ENCODE measurements at regions not wholly inside any gene's neighbourhood (a gene's known extent, or its start where the extent isn't known, plus 50 kb on each side); places are given as distances from the start of the nearest gene placed in this dataset.

- DNase-seq: no peak
Measured at GRCh38 chr18:46269275-46269674, 165.1 kb downstream of the HAUS1 start.

DNA sequence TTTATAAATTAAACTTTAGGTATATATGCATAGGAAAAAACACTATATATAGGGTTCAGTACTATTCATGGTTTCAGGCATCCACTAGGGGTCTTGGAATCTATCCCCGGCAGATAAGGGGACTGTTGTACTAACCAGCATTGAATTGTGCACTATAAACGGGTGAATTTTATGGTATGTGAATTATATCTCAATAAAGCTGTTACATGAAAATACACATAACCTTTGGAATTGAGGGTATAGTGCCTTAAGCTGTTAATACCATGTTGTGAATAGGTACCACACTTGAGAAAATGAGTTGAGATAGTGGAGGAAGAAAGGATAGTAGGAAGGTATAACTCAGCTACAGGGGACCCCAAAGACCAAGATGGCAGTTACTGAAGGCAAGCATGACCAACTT is 167.3 kb downstream of the HAUS1 start:
- no peak for DNase-seq

- no peak for DNase-seq
Measured at GRCh38 chr18:46273861-46274260, 169.7 kb downstream of the HAUS1 start.

DNA sequence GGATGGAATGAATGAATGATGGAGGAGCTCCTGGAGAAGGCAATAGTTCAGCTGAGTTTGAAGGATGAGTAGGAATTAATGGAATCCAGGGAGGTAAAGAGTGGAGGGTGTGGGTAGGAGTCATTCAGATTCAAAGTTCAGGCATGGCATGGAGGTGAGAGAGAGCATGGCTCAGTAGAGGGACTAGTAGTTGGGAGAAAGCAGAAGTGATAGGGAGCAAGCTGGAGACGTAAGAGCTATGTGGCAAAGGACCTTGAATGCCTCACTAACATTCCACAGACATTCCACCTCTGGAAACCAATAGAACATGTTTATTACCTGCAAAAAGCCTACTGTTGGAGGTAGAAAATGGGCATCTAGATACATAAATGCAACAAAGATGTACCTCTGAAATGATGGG is 170.1 kb downstream of the HAUS1 start:
- no peak for DNase-seq

- DNase-seq: no peak
Measured at GRCh38 chr18:46275370-46275769, 171.2 kb downstream of the HAUS1 start.

DNA sequence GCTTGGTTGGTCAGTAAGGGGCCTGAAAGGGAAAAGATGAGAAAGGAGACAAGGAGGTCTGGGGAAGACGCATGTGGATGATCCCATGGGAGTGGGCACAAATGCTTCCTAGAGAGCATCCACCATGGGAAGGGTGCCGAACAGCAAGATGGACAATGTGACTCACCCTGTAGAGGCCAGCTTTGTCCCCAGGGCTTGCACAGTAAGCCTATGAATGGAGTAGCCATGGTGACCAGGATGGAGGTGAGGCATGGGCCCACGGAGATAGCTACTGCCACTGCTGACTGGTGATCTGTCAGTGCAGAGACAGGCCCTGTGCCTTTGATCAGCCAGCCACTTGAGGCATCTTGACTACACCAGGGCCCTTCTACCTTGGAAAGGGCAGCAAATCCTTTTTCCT is 172.6 kb downstream of the HAUS1 start:
- DNase-seq: no peak

- DNase-seq: peak; percentile 23
Measured at GRCh38 chr18:46278481-46279465, 174.6 kb downstream of the HAUS1 start.

DNA sequence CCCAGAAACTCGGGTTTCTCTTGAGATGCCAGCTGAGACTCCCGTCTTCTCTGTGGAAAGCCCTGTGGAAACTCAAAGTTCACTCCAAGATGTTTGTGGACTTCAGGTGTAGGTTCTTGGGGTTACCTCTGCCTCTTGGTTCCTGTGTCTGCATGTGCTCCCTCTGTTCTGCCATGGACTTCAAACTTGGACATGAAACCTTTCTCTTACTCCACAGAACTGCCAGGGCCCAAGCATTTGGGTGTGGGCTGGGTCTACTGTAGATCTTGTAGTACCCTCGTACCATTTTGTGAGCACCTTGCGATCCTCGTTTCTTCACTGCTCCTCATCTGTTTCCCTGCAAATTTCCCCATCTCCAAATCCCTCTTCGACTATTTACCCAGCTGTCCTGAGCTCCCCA is 175.5 kb downstream of the HAUS1 start:
- no peak for DNase-seq

- DNase-seq: peak; percentile 82
Measured at GRCh38 chr18:46281185-46282176, 177.3 kb downstream of the HAUS1 start.

GRCh38 chr18:46282177-46282570 is 178.0 kb downstream of the HAUS1 start:
- DNase-seq: no peak

- DNase-seq: no peak
Measured at GRCh38 chr18:46282646-46283045, 178.5 kb downstream of the HAUS1 start.

- no peak for DNase-seq
Measured at GRCh38 chr18:46283268-46283667, 179.1 kb downstream of the HAUS1 start.

DNA sequence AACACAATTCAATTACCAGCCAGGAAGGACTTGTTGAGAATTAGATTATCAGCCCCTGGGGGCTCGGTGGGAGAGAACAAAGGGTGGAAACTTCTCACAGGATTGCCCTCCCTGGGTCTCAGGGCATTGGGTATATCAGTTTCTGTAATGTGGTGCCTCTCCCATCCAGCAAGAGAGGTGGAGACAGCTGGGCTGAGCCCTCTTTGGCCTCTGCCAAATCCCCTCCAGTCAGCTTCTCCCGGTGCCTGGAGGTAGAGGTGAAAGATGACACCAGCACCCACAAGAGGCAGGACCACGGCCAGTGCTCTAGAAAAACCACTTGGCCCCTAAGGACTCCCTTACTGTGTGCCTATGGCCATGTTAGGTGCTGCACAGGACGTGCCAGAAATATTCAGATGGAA is 179.7 kb downstream of the HAUS1 start:
- DNase-seq: no peak

DNA sequence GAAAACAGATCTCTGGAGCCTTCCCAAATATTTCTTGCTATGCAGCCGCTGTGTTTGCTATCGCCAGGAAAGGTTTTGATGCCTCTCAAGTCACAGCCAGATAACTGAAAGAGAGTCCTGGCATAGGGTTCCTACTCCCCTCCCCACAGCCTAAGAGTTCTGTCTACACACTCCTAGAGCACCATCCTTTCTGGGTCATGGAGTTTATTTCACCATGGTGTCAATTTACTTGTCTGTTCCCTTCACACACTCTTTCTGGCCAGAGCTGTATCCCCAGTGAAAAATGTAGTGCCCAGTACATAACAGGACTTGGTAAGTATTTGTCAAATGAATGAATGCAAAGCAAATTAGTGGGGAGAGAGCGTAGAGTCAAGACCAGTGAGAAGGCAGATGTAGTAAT is 185.3 kb downstream of the HAUS1 start:
- DNase-seq: no peak

DNA sequence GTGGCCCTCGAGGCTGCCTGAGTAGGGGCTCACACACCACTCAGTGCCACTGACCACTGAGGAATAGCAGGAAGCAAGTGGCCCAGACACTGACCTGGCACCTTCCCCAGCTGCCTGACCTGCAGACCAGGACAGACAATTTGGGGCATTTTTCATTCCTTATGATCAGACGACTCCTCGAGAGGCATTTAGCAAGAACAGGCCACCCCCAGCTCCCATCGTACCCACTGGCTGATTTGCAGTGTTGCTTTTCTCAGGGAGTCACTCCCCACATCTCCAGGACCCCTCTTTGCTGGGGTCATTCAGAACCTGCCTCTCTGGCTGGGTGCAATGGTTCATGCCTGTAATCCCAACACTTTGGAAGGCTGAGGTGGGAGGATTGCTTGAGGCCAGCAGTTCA is 185.7 kb downstream of the HAUS1 start:
- no peak for DNase-seq

DNA sequence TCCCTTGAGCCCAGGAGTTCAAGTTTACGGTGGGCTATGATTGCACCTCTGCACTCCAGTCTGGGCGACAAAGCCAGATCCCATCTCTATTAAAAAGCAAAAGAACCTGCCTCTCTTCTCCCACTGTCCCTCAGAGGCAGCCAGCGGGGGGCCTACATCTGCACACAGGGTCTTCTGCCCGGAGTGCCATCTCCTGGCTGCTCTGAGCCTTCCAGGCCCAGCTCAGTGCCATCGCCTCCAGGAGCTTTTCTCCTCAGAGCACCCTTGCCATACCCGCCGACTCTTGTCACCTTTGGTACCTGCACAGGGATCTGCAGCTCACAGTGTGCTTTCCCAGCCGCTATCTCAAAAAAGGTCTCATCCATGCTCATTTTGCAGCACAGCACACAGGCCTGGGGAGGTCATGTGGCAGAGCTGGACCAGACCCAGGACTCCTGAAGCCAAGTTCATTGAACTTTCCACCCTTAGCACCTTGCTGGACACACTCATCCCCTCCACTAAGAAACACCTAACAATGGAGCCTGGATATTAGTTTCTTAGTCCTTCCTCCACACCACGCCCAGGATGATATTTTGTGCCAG is 186.3 kb downstream of the HAUS1 start:
- no peak for DNase-seq

DNA sequence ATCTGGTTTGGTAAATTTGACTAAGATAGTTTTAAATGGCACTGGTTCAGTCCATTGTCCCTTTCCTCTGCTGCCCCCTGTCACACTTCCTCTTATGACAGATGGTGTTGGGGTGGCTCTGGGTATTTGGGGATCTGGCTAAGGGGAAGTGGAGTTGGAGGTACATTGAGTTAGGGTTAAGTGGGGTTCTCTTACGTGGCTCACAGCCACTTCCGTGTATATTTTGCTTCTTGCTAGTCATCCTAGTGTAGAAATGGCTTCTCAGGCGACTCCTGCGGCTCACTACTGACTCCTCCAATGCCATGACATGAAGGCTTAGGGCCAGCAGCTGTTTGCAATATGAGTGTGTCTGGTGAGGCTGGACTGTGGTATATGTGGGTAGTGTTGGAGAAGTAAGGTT is 187.0 kb downstream of the HAUS1 start:
- DNase-seq: peak; percentile 6

- DNase-seq: peak; percentile 8
Measured at GRCh38 chr18:46293742-46294181, 189.6 kb downstream of the HAUS1 start.

- no peak for DNase-seq
Measured at GRCh38 chr18:46294318-46294717, 190.1 kb downstream of the HAUS1 start.

GRCh38 chr18:46294751-46295150 is 190.6 kb downstream of the HAUS1 start:
- no peak for DNase-seq

- no peak for DNase-seq
Measured at GRCh38 chr18:46295416-46295815, 191.2 kb downstream of the HAUS1 start.

DNA sequence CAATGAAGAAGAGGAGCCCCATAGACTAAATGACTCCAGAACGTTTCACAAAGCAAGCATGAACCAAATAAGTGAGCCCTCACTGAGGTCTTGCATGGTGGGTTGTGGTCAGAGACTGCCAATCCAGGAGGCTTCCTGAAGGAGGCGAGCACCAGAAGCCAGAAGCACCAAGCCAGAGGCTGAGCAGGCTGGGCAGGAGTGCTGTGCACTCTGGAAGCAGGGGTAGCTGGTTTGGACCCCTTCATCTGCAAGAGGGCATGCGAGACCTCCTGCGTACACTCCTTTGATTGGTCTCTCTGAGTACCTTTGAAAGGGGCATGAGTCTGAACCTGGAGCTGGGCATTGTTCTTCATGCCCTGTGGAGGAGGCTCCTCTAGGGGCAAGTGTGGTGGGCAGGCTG is 192.5 kb downstream of the HAUS1 start:
- no peak for DNase-seq

- no peak for DNase-seq
Measured at GRCh38 chr18:46297124-46297523, 192.9 kb downstream of the HAUS1 start.

All from OCI-M1 (cell line).